ENCODE measurements at regions not wholly inside any gene's neighbourhood (a gene's known extent, or its start where the extent isn't known, plus 50 kb on each side); places are given as distances from the start of the nearest gene placed in this dataset.
"Not testable (repeated sequence)": the region's sequence is repeated elsewhere in the genome, so short reads cannot be mapped to it uniquely, and the experiment has no call there.

- H3K4me1 ChIP-seq (ENCODE audit: control insufficient read depth, insufficient read depth, low read length): no peaks in the 10 kb centered on the region
- H3K27ac ChIP-seq (ENCODE audit: low read depth, low read length): no peak overlapping the region
- WGBS, 2 experiments (ENCODE audit: insufficient coverage in 1 of 2, insufficient read length in 1 of 2): 100% methylated on average over 1 of the region's 1 CpG
- Mint-ChIP-seq H3K27me3 (ENCODE audit: insufficient read depth) (no peaks in the 10 kb centered on the region), H3K4me3 (no peak overlapping the region), H3K4me1 (peaks cover 27% of the 10 kb centered on the region), H3K36me3 (ENCODE audit: low read depth) (no peaks in the 10 kb centered on the region), H3K9me3 (peaks cover 2% of the 10 kb centered on the region), H3K27ac (no peak overlapping the region)
- H3K9ac ChIP-seq (ENCODE audit: extremely low read depth, low read length, poor library complexity, severe bottlenecking): no peak overlapping the region
- no peak for TF ChIP-seq CTCF (conservative IDR thresholded peaks at IDR 0.05)
- H3K36me3 ChIP-seq (ENCODE audit: control insufficient read depth, insufficient read depth, low read length): no peaks in the 10 kb centered on the region
- no peak overlapping the region for H3K4me3 ChIP-seq (ENCODE audit: low read length)
- H3K27me3 ChIP-seq (ENCODE audit: control insufficient read depth, insufficient read depth, low read length, poor library complexity, severe bottlenecking): no peaks in the 10 kb centered on the region
- no peak for DNase-seq
- H3K9me3 ChIP-seq (ENCODE audit: control insufficient read depth, low read length): no peaks in the 10 kb centered on the region
Observed at GRCh38 chr1:80540149-80540548, 1260.6 kb upstream of the ADGRL2 start.

DNA sequence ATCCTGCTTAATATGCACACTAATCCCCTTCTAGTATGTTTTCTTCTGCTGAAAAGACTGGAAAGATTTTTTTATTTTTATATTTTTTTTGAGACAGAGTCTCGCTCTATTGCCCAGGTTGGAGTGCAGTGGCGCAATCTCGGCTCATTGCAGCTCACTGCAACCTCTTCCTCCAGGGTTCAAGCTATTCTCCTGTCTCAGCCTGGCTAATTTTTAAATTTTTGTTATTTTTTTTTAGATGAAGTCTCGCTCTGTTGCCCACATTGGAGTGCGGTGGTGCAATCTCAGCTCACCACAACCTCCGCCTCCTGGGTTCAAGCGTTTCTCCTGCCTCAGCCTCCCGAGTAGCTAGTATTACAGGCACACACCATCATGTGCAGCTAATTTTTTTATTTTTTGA lies 1261.4 kb upstream of the ADGRL2 start:
- not testable (repeated sequence) for H3K27me3 ChIP-seq (ENCODE audit: control insufficient read depth, insufficient read depth, low read length, poor library complexity, severe bottlenecking); H3K36me3 Mint-ChIP-seq (ENCODE audit: low read depth); H3K4me3 Mint-ChIP-seq; H3K36me3 ChIP-seq (ENCODE audit: control insufficient read depth, insufficient read depth, low read length); H3K9me3 Mint-ChIP-seq; H3K9me3 ChIP-seq (ENCODE audit: control insufficient read depth, low read length); H3K27ac Mint-ChIP-seq; H3K27me3 Mint-ChIP-seq (ENCODE audit: insufficient read depth); H3K4me1 ChIP-seq (ENCODE audit: control insufficient read depth, insufficient read depth, low read length); H3K27ac ChIP-seq (ENCODE audit: low read depth, low read length); H3K9ac ChIP-seq (ENCODE audit: extremely low read depth, low read length, poor library complexity, severe bottlenecking); DNase-seq; H3K4me3 ChIP-seq (ENCODE audit: low read length)
- 94 to 96% methylated on average over 7 to 8 of the region's 8 CpGs for WGBS, 2 experiments (ENCODE audit: insufficient coverage in 1 of 2, insufficient read length in 1 of 2)
- H3K4me1 Mint-ChIP-seq: peaks cover 34% of the 10 kb centered on the region

GRCh38 chr1:80536461-80536860 lies 1264.3 kb upstream of the ADGRL2 start:
- Histone ChIP-seq H3K4me1 (ENCODE audit: control insufficient read depth, insufficient read depth, low read length) (no peaks in the 10 kb centered on the region), H3K9me3 (ENCODE audit: control insufficient read depth, low read length) (no peaks in the 10 kb centered on the region), H3K4me3 (ENCODE audit: low read length) (no peak overlapping the region), H3K9ac (ENCODE audit: extremely low read depth, low read length, poor library complexity, severe bottlenecking) (no peak overlapping the region), H3K27me3 (ENCODE audit: control insufficient read depth, insufficient read depth, low read length, poor library complexity, severe bottlenecking) (no peaks in the 10 kb centered on the region), H3K36me3 (ENCODE audit: control insufficient read depth, insufficient read depth, low read length) (no peaks in the 10 kb centered on the region), H3K27ac (ENCODE audit: low read depth, low read length) (no peak overlapping the region)
- 77 to 100% methylated on average over 1 to 4 of the region's 4 CpGs for WGBS, 2 experiments (ENCODE audit: insufficient coverage in 1 of 2, insufficient read length in 1 of 2)
- Mint-ChIP-seq H3K36me3 (ENCODE audit: low read depth) (no peaks in the 10 kb centered on the region), H3K4me1 (peaks cover 49% of the 10 kb centered on the region), H3K27ac (peak overlapping the region; percentile 33), H3K9me3 (peaks cover 2% of the 10 kb centered on the region), H3K27me3 (ENCODE audit: insufficient read depth) (no peaks in the 10 kb centered on the region), H3K4me3 (no peak overlapping the region)
- TF ChIP-seq CTCF (conservative IDR thresholded peaks at IDR 0.05): no peak
- no peak for DNase-seq

DNA sequence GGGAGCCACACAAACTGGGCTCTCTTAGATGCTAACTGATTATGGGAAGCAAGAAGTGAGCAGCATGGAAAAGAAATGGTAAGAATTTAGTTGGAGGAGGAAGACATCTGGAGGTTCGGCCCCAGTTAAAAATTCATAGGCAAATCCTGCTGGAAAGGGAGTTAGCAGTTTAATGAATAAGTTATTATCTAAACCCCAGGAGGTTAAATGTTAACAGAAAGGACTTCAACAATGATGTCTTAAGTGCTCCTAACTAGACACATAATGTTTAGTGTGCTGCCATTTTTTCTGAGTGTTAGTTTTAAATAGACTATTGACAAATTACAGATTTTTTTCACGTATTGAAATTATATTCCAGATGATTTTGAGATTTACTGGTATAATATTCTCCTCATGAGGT lies 1265.3 kb upstream of the ADGRL2 start:
- H3K36me3 ChIP-seq (ENCODE audit: control insufficient read depth, insufficient read depth, low read length): no peaks in the 10 kb centered on the region
- peaks cover 2% of the 10 kb centered on the region for H3K9me3 Mint-ChIP-seq
- H3K27me3 ChIP-seq (ENCODE audit: control insufficient read depth, insufficient read depth, low read length, poor library complexity, severe bottlenecking): no peaks in the 10 kb centered on the region
- no peak overlapping the region for H3K4me3 ChIP-seq (ENCODE audit: low read length)
- H3K36me3 Mint-ChIP-seq (ENCODE audit: low read depth): no peaks in the 10 kb centered on the region
- TF ChIP-seq CTCF (conservative IDR thresholded peaks at IDR 0.05): no peak
- H3K4me3 Mint-ChIP-seq: no peak overlapping the region
- H3K4me1 Mint-ChIP-seq: peaks cover 48% of the 10 kb centered on the region
- no peaks in the 10 kb centered on the region for H3K9me3 ChIP-seq (ENCODE audit: control insufficient read depth, low read length)
- no peak overlapping the region for H3K9ac ChIP-seq (ENCODE audit: extremely low read depth, low read length, poor library complexity, severe bottlenecking)
- WGBS, 2 experiments (ENCODE audit: insufficient coverage in 1 of 2, insufficient read length in 1 of 2): 64 to 86% methylated on average over 1 to 2 of the region's 2 CpGs
- no peak overlapping the region for H3K27ac ChIP-seq (ENCODE audit: low read depth, low read length)
- no peaks in the 10 kb centered on the region for H3K4me1 ChIP-seq (ENCODE audit: control insufficient read depth, insufficient read depth, low read length)
- H3K27ac Mint-ChIP-seq: no peak overlapping the region
- DNase-seq: no peak
- H3K27me3 Mint-ChIP-seq (ENCODE audit: insufficient read depth): no peaks in the 10 kb centered on the region

All from endodermal cell (in vitro differentiated cells).